HL-60 (cell line): ENCODE measurements at regions not wholly inside any gene's neighbourhood (a gene's known extent, or its start where the extent isn't known, plus 50 kb on each side); places are given as distances from the start of the nearest gene placed in this dataset.

Experiments used
- DNase-seq, 2 experiments: peaks; one replicate each; pipeline ENCODE4 v3.0.0-alpha.2; 2010 to 2020; ENCODE audit warnings: low read depth in 1 of 2, low spot score in 1 of 2
- H3K27ac ChIP-seq: fragments of 250-450 bp; sonication (Bioruptor Pico); replicated peaks from 2 replicates; pipeline ENCODE4 v1.5.1; 2020; ENCODE audit warnings: mild to moderate bottlenecking, moderate library complexity
- H3K27me3 ChIP-seq: fragments of 250-450 bp; sonication (Bioruptor Pico); 2 replicates; pipeline ENCODE4 v1.5.1; 2021; ENCODE audit warnings: mild to moderate bottlenecking, moderate library complexity; ENCODE audit not compliant: insufficient read depth, poor library complexity, severe bottlenecking
- H3K4me3 ChIP-seq: replicated peaks from 2 replicates; pipeline ENCODE4 v1.5.1; 2011; ENCODE audit warnings: mild to moderate bottlenecking, control low read depth, low read length; ENCODE audit not compliant: insufficient read depth
- GABPA ChIP-seq: IDR thresholded peaks from 2 replicates; pipeline ENCODE4 v1.6.1; 2012; ENCODE audit warnings: low read depth
- POLR2AphosphoS5 ChIP-seq: IDR thresholded peaks from 2 replicates; pipeline ENCODE4 v1.6.1; 2012; ENCODE audit warnings: low read depth
- SPI1 ChIP-seq: IDR thresholded peaks from 2 replicates; pipeline ENCODE4 v1.6.1; 2012; ENCODE audit warnings: low read depth, mild to moderate bottlenecking, borderline replicate concordance
- TF ChIP-seq, protein P1 (sequence below): IDR thresholded peaks from one replicate; pipeline ENCODE4 v1.5.1; 2011; ENCODE audit warnings: low read length, control low read depth, inconsistent platforms; ENCODE audit not compliant: insufficient read depth
- TF ChIP-seq, protein P2 (sequence below): IDR thresholded peaks from 2 replicates; pipeline ENCODE4 v1.6.1; 2012; ENCODE audit warnings: low read depth; ENCODE audit not compliant: insufficient replicate concordance

DNA sequence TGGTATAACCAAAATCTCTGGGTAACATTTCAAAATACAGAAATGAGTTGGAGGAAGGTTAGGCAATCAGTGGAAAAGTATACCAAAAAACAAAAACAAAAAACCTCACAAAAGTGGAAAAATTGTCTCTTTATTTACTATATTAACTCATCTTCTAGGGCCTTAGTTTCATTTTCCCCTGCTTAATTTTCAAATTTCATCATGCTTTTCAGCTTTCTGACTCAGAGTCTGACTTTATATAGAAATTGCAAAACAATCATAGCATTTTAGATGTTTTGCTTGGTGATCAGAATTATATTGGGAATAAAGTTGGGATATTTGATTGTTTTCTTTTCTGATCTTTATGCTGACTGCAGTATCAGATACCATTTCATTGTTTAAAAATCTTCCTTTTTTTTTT, 257.0 kb upstream of the PRR16 start:
- Histone ChIP-seq H3K27me3 (no peaks in the 10 kb centered on the region), H3K4me3 (no peak overlapping the region), H3K27ac (no peak overlapping the region)
- TF ChIP-seq SPI1 (no peak), GABPA (no peak), POLR2AphosphoS5 (no peak)
- TF ChIP-seq, protein P1, sequence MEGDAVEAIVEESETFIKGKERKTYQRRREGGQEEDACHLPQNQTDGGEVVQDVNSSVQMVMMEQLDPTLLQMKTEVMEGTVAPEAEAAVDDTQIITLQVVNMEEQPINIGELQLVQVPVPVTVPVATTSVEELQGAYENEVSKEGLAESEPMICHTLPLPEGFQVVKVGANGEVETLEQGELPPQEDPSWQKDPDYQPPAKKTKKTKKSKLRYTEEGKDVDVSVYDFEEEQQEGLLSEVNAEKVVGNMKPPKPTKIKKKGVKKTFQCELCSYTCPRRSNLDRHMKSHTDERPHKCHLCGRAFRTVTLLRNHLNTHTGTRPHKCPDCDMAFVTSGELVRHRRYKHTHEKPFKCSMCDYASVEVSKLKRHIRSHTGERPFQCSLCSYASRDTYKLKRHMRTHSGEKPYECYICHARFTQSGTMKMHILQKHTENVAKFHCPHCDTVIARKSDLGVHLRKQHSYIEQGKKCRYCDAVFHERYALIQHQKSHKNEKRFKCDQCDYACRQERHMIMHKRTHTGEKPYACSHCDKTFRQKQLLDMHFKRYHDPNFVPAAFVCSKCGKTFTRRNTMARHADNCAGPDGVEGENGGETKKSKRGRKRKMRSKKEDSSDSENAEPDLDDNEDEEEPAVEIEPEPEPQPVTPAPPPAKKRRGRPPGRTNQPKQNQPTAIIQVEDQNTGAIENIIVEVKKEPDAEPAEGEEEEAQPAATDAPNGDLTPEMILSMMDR, result no peak
- TF ChIP-seq, protein P2, sequence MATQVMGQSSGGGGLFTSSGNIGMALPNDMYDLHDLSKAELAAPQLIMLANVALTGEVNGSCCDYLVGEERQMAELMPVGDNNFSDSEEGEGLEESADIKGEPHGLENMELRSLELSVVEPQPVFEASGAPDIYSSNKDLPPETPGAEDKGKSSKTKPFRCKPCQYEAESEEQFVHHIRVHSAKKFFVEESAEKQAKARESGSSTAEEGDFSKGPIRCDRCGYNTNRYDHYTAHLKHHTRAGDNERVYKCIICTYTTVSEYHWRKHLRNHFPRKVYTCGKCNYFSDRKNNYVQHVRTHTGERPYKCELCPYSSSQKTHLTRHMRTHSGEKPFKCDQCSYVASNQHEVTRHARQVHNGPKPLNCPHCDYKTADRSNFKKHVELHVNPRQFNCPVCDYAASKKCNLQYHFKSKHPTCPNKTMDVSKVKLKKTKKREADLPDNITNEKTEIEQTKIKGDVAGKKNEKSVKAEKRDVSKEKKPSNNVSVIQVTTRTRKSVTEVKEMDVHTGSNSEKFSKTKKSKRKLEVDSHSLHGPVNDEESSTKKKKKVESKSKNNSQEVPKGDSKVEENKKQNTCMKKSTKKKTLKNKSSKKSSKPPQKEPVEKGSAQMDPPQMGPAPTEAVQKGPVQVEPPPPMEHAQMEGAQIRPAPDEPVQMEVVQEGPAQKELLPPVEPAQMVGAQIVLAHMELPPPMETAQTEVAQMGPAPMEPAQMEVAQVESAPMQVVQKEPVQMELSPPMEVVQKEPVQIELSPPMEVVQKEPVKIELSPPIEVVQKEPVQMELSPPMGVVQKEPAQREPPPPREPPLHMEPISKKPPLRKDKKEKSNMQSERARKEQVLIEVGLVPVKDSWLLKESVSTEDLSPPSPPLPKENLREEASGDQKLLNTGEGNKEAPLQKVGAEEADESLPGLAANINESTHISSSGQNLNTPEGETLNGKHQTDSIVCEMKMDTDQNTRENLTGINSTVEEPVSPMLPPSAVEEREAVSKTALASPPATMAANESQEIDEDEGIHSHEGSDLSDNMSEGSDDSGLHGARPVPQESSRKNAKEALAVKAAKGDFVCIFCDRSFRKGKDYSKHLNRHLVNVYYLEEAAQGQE, result no peak
- no peak for DNase-seq

DNA sequence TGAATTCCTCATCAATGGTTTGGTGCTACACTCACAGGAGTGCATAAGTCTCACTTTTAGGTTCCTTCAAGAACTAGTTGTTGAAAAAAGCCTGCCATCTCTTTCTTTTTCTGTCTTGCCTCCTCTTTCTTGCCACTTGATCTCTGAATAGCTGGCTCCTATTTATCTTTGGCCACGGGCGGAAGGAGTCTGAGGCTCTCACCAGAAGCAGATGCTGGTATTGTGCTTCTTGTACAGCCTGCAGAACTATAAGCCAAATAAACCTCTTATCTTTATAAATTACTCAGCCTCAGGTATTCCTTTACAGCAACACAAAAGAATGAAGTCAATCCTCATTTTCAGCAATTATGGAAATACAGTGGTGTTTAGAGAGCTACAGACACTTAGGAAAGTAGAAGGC, 247.1 kb upstream of the PRR16 start:
- H3K27ac ChIP-seq, result no peak overlapping the region
- H3K27me3 ChIP-seq, result no peaks in the 10 kb centered on the region
- no peak for DNase-seq
- H3K4me3 ChIP-seq, result no peak overlapping the region
- TF ChIP-seq SPI1 (no peak), GABPA (no peak), POLR2AphosphoS5 (no peak)
- TF ChIP-seq, protein P1, result no peak
- TF ChIP-seq, protein P2, result no peak

DNA sequence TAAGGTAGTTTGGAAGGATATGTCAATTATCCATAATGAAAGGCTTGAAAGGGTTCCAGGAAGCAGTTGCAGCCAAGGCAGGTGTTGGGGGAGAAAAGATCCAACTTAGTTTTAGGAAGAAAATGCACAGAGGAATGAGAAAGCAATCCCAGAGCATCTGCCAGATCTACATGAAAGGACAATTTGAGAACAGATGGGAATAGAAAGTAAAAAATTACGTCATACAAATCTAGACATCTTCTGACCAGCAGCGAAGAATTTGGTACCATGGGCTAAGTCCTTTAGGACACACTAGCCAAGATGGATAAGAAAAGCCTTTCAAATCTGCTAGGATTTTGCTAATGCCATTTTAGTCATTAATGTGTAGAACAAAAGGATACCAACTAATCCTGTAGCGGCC, 244.1 kb upstream of the PRR16 start:
- no peak for DNase-seq
- TF ChIP-seq SPI1 (no peak), GABPA (no peak), POLR2AphosphoS5 (no peak)
- TF ChIP-seq, protein P2, result no peak
- TF ChIP-seq, protein P1, result no peak
- Histone ChIP-seq H3K27ac (no peak overlapping the region), H3K4me3 (no peak overlapping the region), H3K27me3 (no peaks in the 10 kb centered on the region)
